Muscle of back (tissue), 3 donors: ENCODE measurements at regions not wholly inside any gene's neighbourhood (a gene's known extent, or its start where the extent isn't known, plus 50 kb on each side); places are given as distances from the start of the nearest gene placed in this dataset.

Experiments
- DNase-seq, 3 donors: peaks; one replicate each; pipeline versions ENCODE4 v3.0.0 to v3.0.0-alpha.2; 2013

- DNase-seq = peak; percentile 73 to 96 (median 85)
Observed at GRCh38 chr2:12202313-12203075, 456.1 kb downstream of the LPIN1 start.

- peak in 1 of 3 donors; percentile 44 for DNase-seq
Observed at GRCh38 chr2:12203528-12203927, 457.1 kb downstream of the LPIN1 start.

GRCh38 chr2:12205086-12205485, 458.7 kb downstream of the LPIN1 start:
- DNase-seq = no peak

GRCh38 chr2:12207491-12207890, 461.1 kb downstream of the LPIN1 start:
- DNase-seq = no peak

- no peak for DNase-seq
Observed at GRCh38 chr2:12210016-12210933, 463.8 kb downstream of the LPIN1 start.

GRCh38 chr2:12211326-12212175, 465.1 kb downstream of the LPIN1 start:
- no peak for DNase-seq

- no peak for DNase-seq
Observed at GRCh38 chr2:12212841-12213597, 466.6 kb downstream of the LPIN1 start.

GRCh38 chr2:12217175-12217574, 470.7 kb downstream of the LPIN1 start:
- peak in 2 of 3 donors; percentile 57 to 66 for DNase-seq

- DNase-seq = no peak
Observed at GRCh38 chr2:12219761-12220160, 473.3 kb downstream of the LPIN1 start.

GRCh38 chr2:12221584-12221983, 475.2 kb downstream of the LPIN1 start:
- no peak for DNase-seq

- DNase-seq = no peak
Observed at GRCh38 chr2:12222554-12222953, 476.1 kb downstream of the LPIN1 start.

- no peak for DNase-seq
Observed at GRCh38 chr2:12223732-12224131, 477.3 kb downstream of the LPIN1 start.

- no peak for DNase-seq
Observed at GRCh38 chr2:12226653-12227052, 480.2 kb downstream of the LPIN1 start.

GRCh38 chr2:12227941-12228608, 481.6 kb downstream of the LPIN1 start:
- no peak for DNase-seq

- no peak for DNase-seq
Observed at GRCh38 chr2:12231288-12231687, 484.9 kb downstream of the LPIN1 start.

- DNase-seq = no peak
Observed at GRCh38 chr2:12232876-12233275, 483.9 kb upstream of the TRIB2 start.

GRCh38 chr2:12236136-12236844, 480.4 kb upstream of the TRIB2 start:
- peak in 2 of 3 donors; percentile 34 to 74 for DNase-seq

- DNase-seq = peak in 1 of 3 donors; percentile 48
Observed at GRCh38 chr2:12240206-12240605, 476.5 kb upstream of the TRIB2 start.

- DNase-seq = no peak
Observed at GRCh38 chr2:12243381-12243780, 473.4 kb upstream of the TRIB2 start.

- DNase-seq = no peak
Observed at GRCh38 chr2:12244070-12244469, 472.7 kb upstream of the TRIB2 start.
